Thoracic aorta (tissue), 2 donors: ENCODE measurements at regions not wholly inside any gene's neighbourhood (a gene's known extent, or its start where the extent isn't known, plus 50 kb on each side); places are given as distances from the start of the nearest gene placed in this dataset.

ENCODE experiments used
- ATAC-seq: fragments of 150-250 bp; one replicate; pipeline ENCODE4 v1.8.0; 2017; ENCODE audit warnings: low read depth; ENCODE audit not compliant: insufficient number of reproducible peaks, low FRiP score
- DNase-seq: peaks from one replicate; pipeline ENCODE4 v3.0.0-alpha.2; 2020; ENCODE audit warnings: low spot score
- H3K27ac ChIP-seq, 2 donors: fragments of 200-600 bp; sonication (generic); 1 replicate in 1 of 2; 2 replicates in 1 of 2; pipeline ENCODE4 v1.5.1; 2016; ENCODE audit warnings: mild to moderate bottlenecking in 2 of 2, moderate library complexity in 2 of 2
- H3K27me3 ChIP-seq: fragments of 200-600 bp; sonication (generic); replicated peaks from 2 replicates; pipeline ENCODE4 v1.6.0; 2016; ENCODE audit warnings: mild to moderate bottlenecking; ENCODE audit not compliant: insufficient read depth
- H3K36me3 ChIP-seq: fragments of 200-600 bp; sonication (generic); one replicate; pipeline ENCODE4 v1.5.1; 2016
- H3K4me1 ChIP-seq, 2 donors: fragments of 200-600 bp; sonication (generic); 1 replicate in 1 of 2; 2 replicates in 1 of 2; pipeline versions ENCODE4 v1.5.1 to v1.6.0; 2016; ENCODE audit warnings: low read depth in 2 of 2, mild to moderate bottlenecking in 1 of 2; ENCODE audit not compliant: control insufficient read depth in 1 of 2
- H3K4me3 ChIP-seq: fragments of 200-600 bp; sonication (generic); 2 replicates; pipeline ENCODE4 v1.5.1; 2016; ENCODE audit warnings: mild to moderate bottlenecking
- H3K9me3 ChIP-seq: fragments of 200-600 bp; sonication (generic); 2 replicates; pipeline ENCODE4 v1.5.1; 2016
- TF ChIP-seq, protein P1 (sequence below): fragments of 200-600 bp; sonication (generic); IDR thresholded peaks from one replicate; pipeline ENCODE4 v1.5.1; 2019; ENCODE audit warnings: antibody characterized with exemption

GRCh38 chr14:100450049-100450448, 126.9 kb downstream of the SLC25A47 start:
- Histone ChIP-seq H3K27ac (no peak overlapping the region), H3K27me3 (no peaks in the 10 kb centered on the region), H3K9me3 (no peaks in the 10 kb centered on the region), H3K4me1 (no peaks in the 10 kb centered on the region), H3K4me3 (no peak overlapping the region), H3K36me3 (no peaks in the 10 kb centered on the region)
- no peak for ATAC-seq
- TF ChIP-seq, protein P1, sequence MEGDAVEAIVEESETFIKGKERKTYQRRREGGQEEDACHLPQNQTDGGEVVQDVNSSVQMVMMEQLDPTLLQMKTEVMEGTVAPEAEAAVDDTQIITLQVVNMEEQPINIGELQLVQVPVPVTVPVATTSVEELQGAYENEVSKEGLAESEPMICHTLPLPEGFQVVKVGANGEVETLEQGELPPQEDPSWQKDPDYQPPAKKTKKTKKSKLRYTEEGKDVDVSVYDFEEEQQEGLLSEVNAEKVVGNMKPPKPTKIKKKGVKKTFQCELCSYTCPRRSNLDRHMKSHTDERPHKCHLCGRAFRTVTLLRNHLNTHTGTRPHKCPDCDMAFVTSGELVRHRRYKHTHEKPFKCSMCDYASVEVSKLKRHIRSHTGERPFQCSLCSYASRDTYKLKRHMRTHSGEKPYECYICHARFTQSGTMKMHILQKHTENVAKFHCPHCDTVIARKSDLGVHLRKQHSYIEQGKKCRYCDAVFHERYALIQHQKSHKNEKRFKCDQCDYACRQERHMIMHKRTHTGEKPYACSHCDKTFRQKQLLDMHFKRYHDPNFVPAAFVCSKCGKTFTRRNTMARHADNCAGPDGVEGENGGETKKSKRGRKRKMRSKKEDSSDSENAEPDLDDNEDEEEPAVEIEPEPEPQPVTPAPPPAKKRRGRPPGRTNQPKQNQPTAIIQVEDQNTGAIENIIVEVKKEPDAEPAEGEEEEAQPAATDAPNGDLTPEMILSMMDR = no peak
- DNase-seq = no peak

GRCh38 chr14:100450736-100451135, 127.6 kb downstream of the SLC25A47 start:
- ATAC-seq = no peak
- no peaks in the 10 kb centered on the region for H3K9me3 ChIP-seq
- H3K27me3 ChIP-seq = no peaks in the 10 kb centered on the region

DNA sequence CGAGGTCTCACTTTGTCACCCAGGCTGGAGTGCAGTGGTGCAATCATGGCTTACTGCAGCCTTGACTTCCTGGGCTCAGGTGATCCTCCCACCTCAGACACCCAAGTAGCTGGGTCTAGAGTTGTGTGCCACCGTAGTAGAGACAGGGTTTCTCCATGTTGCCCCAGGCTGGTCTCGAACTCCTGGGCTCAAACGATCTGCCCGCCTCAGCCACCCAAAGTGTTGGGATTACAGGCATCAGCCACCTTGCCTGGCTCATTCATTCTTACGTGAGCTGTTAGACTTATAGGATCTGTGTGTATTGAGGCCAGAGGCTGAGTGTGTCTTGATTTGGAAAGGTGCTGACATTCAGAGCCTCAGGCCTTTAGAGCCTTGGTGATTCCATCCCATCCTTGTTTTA, 128.1 kb downstream of the SLC25A47 start:
- Histone ChIP-seq H3K9me3 (no peaks in the 10 kb centered on the region), H3K27me3 (no peaks in the 10 kb centered on the region), H3K27ac (no peak overlapping the region), H3K4me1 (no peaks in the 10 kb centered on the region), H3K36me3 (no peaks in the 10 kb centered on the region), H3K4me3 (no peak overlapping the region)
- no peak for ATAC-seq
- DNase-seq = no peak
- TF ChIP-seq, protein P1 = no peak

More at GRCh38 chr14:100450736-100451135, 127.6 kb downstream of the SLC25A47 start:
- TF ChIP-seq, protein P1 = no peak
- H3K4me1 ChIP-seq = no peaks in the 10 kb centered on the region
- no peak overlapping the region for H3K4me3 ChIP-seq
- H3K27ac ChIP-seq = no peak overlapping the region
- no peak for DNase-seq
- H3K36me3 ChIP-seq = no peaks in the 10 kb centered on the region

- DNase-seq = no peak
- Histone ChIP-seq H3K27me3 (no peaks in the 10 kb centered on the region), H3K36me3 (no peaks in the 10 kb centered on the region), H3K9me3 (no peaks in the 10 kb centered on the region), H3K27ac (no peak overlapping the region), H3K4me1 (no peaks in the 10 kb centered on the region), H3K4me3 (no peak overlapping the region)
- ATAC-seq = no peak
- TF ChIP-seq, protein P1 = no peak
Measured at GRCh38 chr14:100453930-100454329, 130.8 kb downstream of the SLC25A47 start.

DNA sequence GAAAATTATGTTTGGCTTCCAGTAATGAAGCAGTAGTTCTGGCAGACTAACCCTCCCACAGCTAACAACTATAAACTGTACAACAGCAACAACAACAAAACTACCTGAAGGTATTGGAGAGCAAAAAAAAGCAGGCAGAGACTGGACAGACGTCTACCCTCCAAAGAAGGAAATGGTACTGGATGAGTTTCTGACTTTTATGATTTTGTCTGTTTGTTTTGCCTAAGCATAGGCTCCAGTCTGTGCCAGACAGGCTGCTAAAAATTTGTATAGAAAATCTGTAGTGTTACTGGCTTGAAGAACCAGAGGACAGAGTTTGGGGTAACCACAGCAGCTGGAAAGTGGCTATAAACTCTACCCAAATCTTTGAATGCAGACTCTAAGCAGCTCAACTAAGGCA, 131.3 kb downstream of the SLC25A47 start:
- no peak overlapping the region for H3K27ac ChIP-seq
- DNase-seq = no peak

More for the DNA sequence above, 131.3 kb downstream of the SLC25A47 start:
- Histone ChIP-seq H3K27me3 (no peaks in the 10 kb centered on the region), H3K9me3 (no peaks in the 10 kb centered on the region), H3K4me3 (no peak overlapping the region), H3K4me1 (no peaks in the 10 kb centered on the region), H3K36me3 (no peaks in the 10 kb centered on the region)
- TF ChIP-seq, protein P1 = no peak
- ATAC-seq = no peak
